Retinal pigment epithelial cell (primary cell): ENCODE measurements at regions not wholly inside any gene's neighbourhood (a gene's known extent, or its start where the extent isn't known, plus 50 kb on each side); places are given as distances from the start of the nearest gene placed in this dataset.

ENCODE experiments used
- DNase-seq: peaks from one replicate; pipeline ENCODE4 v3.0.0-alpha.2; 2010; ENCODE audit warnings: low read depth
- H3K4me3 ChIP-seq: 2 replicates; pipeline ENCODE4 v1.5.1; 2011; ENCODE audit warnings: mild to moderate bottlenecking, low read length, control low read depth, moderate library complexity
- TF ChIP-seq, protein P1 (sequence below): conservative IDR thresholded peaks from 2 replicates; pipeline ENCODE4 v1.5.1; 2011; ENCODE audit warnings: low read depth, low read length, control low read depth, inconsistent platforms

DNA sequence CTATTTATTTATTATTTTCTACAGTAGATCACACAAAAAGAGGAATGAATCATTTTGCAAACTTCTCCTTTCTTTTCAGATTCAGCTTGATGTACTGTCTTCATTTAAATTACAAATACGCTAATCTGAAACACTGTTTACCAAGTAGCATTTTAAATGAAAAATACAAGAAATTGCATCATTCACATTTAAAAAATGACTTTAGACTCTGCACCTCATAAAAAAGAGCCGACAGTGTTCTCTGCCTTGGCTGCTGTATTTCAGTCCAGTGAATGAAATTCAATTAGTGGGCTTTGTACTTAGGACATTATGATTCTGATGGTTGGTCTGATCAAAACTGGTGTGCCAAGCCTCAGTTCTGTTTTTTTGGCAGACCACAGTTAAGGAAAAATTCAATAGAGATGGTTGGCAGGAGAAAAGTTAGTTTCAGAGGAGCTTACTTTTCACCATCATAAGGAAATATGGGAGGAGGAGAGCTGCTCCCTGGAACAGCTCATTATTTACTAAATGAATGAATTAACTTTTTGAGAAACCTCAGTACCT is 222.4 kb upstream of the ESRRG start:
- TF ChIP-seq, protein P1, sequence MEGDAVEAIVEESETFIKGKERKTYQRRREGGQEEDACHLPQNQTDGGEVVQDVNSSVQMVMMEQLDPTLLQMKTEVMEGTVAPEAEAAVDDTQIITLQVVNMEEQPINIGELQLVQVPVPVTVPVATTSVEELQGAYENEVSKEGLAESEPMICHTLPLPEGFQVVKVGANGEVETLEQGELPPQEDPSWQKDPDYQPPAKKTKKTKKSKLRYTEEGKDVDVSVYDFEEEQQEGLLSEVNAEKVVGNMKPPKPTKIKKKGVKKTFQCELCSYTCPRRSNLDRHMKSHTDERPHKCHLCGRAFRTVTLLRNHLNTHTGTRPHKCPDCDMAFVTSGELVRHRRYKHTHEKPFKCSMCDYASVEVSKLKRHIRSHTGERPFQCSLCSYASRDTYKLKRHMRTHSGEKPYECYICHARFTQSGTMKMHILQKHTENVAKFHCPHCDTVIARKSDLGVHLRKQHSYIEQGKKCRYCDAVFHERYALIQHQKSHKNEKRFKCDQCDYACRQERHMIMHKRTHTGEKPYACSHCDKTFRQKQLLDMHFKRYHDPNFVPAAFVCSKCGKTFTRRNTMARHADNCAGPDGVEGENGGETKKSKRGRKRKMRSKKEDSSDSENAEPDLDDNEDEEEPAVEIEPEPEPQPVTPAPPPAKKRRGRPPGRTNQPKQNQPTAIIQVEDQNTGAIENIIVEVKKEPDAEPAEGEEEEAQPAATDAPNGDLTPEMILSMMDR: no peak
- no peak overlapping the region for H3K4me3 ChIP-seq
- DNase-seq: no peak

DNA sequence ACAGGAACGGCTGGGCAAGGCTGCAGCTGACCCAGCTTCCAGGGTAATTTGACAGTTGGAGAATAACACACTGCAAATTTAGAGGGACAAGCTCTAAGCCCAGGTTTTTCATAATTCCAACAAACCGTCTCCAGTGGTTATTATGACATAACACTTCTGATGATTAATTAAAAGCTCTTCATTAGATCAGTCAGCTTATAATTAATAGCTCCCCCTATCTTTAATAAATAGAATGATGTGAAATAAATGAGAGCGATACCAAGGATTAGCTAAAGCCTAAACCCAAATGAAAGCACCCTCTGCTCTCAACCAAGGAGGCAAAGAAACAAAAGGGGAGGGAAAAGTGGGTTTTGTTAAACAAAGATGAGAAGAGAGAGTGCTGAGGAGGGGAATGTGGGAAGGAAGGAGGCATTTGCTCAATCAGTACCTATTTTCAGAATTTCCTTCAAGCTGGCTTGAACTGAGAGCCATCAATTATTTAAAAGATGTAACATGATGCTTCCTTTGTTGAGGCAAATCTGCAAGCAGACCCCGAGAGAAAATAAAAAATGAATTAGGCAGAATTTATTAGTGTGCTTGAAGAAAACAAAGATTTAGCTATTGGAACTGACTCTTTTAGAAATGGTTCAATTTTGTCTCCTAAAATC is 221.8 kb upstream of the ESRRG start:
- TF ChIP-seq, protein P1: no peak

DNA sequence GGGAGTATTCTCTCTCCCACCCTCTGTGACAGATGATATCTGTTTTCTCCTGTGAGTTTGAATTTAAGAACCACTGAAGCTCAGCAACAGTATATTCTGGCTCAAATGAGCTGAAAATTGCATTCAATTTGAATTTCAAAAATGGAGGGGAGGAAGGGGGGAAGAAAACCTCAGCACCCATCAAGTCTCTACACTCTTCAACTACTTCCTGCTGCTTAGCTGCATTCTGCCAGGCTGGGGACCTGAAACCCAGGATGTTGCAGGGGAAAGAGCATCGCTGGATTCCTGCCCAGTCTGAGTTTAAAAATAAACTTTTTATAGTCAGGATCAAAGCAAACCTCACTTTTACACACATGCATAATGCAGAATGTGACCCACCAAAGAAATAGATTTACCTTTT is 214.3 kb upstream of the ESRRG start:
- DNase-seq: no peak
- no peak overlapping the region for H3K4me3 ChIP-seq
- TF ChIP-seq, protein P1: no peak

More for the DNA sequence above, 221.8 kb upstream of the ESRRG start:
- H3K4me3 ChIP-seq: no peak overlapping the region
- no peak for DNase-seq

DNA sequence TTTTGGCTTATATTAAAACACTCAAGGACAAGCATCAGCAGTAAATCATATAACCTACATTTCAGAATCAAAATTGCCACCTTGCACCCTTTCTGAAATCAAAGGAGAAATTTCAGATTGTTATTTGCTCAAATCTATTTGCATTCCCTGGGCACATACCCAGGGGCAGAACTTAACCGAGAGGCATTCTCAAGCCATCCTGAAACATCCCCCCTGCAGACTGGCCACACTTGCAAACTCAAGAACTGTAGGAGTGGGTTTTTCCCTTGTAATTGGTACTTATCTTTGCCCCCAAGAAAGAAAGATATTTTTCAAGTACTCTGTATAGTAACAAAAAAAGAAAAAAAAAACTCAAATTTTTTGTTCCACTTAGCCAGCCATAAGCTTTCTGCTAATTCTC is 213.6 kb upstream of the ESRRG start:
- no peak overlapping the region for H3K4me3 ChIP-seq
- DNase-seq: no peak
- TF ChIP-seq, protein P1: no peak

DNA sequence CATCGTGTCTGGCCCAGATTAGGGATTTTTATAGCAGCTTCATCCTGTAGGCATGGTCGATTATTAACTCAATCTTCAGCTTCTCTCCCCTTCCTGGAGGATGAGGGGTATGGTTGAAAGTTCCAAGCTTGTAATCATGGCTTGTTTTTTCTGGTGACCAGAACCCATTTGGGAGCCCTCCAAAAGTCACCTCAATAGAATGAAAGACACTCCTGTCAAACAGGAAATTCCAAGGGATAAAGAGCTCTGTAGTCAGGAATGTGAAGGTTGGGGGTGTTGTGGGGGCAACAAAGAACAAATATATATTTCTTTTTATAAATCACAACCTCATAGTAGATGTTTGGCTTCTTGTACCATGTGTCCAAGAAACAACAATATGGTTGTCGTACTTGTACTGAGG is 212.7 kb upstream of the ESRRG start:
- TF ChIP-seq, protein P1: no peak
- no peak overlapping the region for H3K4me3 ChIP-seq
- DNase-seq: no peak

DNA sequence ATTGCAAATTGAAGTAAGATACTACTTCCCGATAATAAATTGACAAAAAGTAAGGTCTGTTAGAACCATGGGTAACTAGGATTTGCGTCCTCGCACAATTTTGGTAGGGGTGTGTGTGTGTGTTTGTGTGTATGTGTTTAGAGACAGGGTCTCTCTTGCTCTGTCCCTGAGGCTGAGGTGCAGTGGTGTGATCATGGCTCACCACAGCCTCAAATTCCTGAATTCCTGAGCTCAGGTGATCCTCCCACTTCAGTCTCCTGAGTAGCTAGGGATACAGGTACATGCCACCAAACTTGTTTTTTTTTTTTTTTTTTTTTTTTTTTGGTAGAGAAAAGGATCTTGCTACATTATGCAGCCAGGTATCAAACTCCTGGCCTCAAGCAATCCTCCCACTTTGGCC is 209.2 kb upstream of the ESRRG start:
- TF ChIP-seq, protein P1: no peak
- no peak for DNase-seq
- no peak overlapping the region for H3K4me3 ChIP-seq

DNA sequence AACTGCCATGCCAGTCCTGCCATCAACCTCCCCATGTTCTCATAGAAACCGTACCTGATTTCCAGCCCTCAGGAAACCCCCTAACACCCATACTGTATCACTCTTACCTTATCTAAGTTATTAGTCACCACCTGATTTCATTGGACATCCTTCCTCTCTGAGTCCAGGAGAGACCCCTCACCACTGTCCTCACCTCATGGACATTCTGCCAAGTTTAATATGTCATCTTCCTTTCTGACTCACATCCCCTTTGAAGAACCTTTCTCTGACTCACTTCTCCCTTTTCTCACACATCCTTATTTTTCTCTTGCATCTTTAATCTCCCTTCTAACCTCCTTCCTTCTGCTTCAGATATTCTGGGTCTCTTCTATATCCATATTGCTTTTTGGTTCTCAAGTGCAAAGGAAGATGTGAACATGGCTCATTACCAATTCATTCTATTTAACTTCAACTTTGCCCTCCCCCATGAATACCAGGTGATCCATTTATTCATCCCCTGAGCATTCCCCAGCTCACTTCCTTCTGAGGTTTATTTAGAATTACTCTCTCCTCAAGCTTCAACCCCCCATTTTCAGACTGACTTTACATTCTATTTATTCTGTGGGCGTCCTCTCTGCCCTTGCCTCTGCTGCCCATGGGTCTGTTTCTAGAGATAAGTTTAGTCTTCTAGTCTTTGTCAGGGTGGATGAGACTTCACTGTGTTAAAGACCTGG is 206.8 kb upstream of the ESRRG start:
- no peak overlapping the region for H3K4me3 ChIP-seq
- TF ChIP-seq, protein P1: no peak
- no peak for DNase-seq
